BLaER1 treated with 17β-estradiol and CSF1 and Interleukin-3, amounts not matched to agents 10 nM and 100 nM (cell line): ENCODE measurements at regions not wholly inside any gene's neighbourhood (a gene's known extent, or its start where the extent isn't known, plus 50 kb on each side); places are given as distances from the start of the nearest gene placed in this dataset.

ENCODE experiments used
- H3K27ac ChIP-seq, 11 experiments: shearing (Covaris generic); formaldehyde crosslinking; 2 replicates each; pipeline ENCODE4 v1.8.1; 2022
- H3K27me3 ChIP-seq, 11 experiments: shearing (Covaris generic); formaldehyde crosslinking; 2 replicates each; pipeline ENCODE4 v1.8.1; 2022
- H3K36me3 ChIP-seq, 11 experiments: shearing (Covaris generic); formaldehyde crosslinking; 2 replicates each; pipeline ENCODE4 v1.8.1; 2022
- H3K4me1 ChIP-seq, 10 experiments: shearing (Covaris generic); formaldehyde crosslinking; 2 replicates each; pipeline ENCODE4 v1.8.1; 2022
- H3K4me2 ChIP-seq, 11 experiments: shearing (Covaris generic); formaldehyde crosslinking; 2 replicates each; pipeline ENCODE4 v1.8.1; 2022
- H3K4me3 ChIP-seq, 10 experiments: shearing (Covaris generic); formaldehyde crosslinking; 2 replicates each; pipeline ENCODE4 v1.8.1; 2022
- H3K9ac ChIP-seq, 11 experiments: shearing (Covaris generic); formaldehyde crosslinking; 2 replicates each; pipeline ENCODE4 v1.8.1; 2022
- H3K9me3 ChIP-seq, 11 experiments: shearing (Covaris generic); formaldehyde crosslinking; replicated peaks in 1 of 11; 2 replicates each; pipeline ENCODE4 v1.8.1; 2022
- H4K20me1 ChIP-seq, 11 experiments: shearing (Covaris generic); formaldehyde crosslinking; 2 replicates each; pipeline ENCODE4 v1.8.1; 2022
- Cebpa-rat ChIP-seq, 11 experiments: shearing (Covaris generic); IDR thresholded peaks; 2 replicates each; pipeline ENCODE4 v1.8.1; 2022

GRCh38 chr12:89129167-89129870, 223.0 kb downstream of the DUSP6 start:
- H3K9me3 ChIP-seq, result peaks cover 0 to 10% (median 0%) of the 10 kb centered on the region in 11 experiments; a peak in 1 of 22 replicates
- H3K4me2 ChIP-seq, result no peak overlapping the region
- H3K4me1 ChIP-seq, result peaks cover 0 to 18% (median 0%) of the 10 kb centered on the region in 10 experiments; a peak in 6 of 20 replicates
- no peaks in the 10 kb centered on the region for H3K27me3 ChIP-seq
- H3K9ac ChIP-seq, result no peak overlapping the region
- H4K20me1 ChIP-seq, result no peaks in the 10 kb centered on the region
- no peak overlapping the region for H3K4me3 ChIP-seq
- H3K36me3 ChIP-seq, result no peaks in the 10 kb centered on the region
- H3K27ac ChIP-seq, result no peak overlapping the region
- TF ChIP-seq Cebpa-rat (IDR thresholded peaks at IDR 0.05), result no peak

DNA sequence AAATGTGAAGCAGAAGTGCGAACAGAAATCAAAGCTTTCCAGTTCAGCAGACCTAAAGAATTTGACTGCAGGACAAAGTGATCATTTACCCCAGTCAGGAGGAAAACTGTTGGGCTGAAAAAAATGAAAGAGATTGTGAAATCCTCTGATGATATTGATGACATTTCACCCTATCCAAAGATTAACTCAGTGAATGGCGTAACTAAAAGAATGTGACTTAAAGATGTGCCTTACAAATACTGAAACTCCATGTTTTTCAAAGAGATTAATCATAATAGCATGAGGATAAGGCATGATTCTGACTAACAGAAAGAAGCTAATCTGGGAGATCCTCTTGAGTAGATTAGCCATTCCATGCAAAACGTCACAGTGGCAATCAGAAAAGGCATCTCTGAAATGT, 225.6 kb downstream of the DUSP6 start:
- Histone ChIP-seq H3K4me2 (peak overlapping the region in 2 of 11 experiments; percentile 6 to 20; a peak in 2 of 22 replicates), H4K20me1 (no peaks in the 10 kb centered on the region), H3K9ac (no peak overlapping the region), H3K4me3 (no peak overlapping the region), H3K27ac (no peak overlapping the region), H3K27me3 (no peaks in the 10 kb centered on the region), H3K9me3 (peaks cover 0 to 10% (median 0%) of the 10 kb centered on the region in 11 experiments; a peak in 1 of 22 replicates), H3K36me3 (no peaks in the 10 kb centered on the region), H3K4me1 (peaks cover 0 to 9% (median 0%) of the 10 kb centered on the region in 10 experiments; a peak in 6 of 20 replicates)
- TF ChIP-seq Cebpa-rat (IDR thresholded peaks at IDR 0.05), result peak in 1 of 11 experiments; percentile 36; a peak in 1 of 22 replicates

- Histone ChIP-seq H3K9ac (no peak overlapping the region), H4K20me1 (no peaks in the 10 kb centered on the region), H3K27ac (no peak overlapping the region), H3K4me1 (peaks cover 0 to 10% (median under 1%) of the 10 kb centered on the region in 10 experiments; a peak in 10 of 20 replicates), H3K27me3 (no peaks in the 10 kb centered on the region), H3K9me3 (peaks cover 0 to 10% (median 0%) of the 10 kb centered on the region in 11 experiments; a peak in 1 of 22 replicates), H3K36me3 (no peaks in the 10 kb centered on the region), H3K4me3 (no peak overlapping the region), H3K4me2 (no peak overlapping the region)
- no peak for TF ChIP-seq Cebpa-rat (IDR thresholded peaks at IDR 0.05)
Measured at GRCh38 chr12:89122852-89123251, 229.4 kb downstream of the DUSP6 start.

GRCh38 chr12:89117448-89118034, 234.8 kb downstream of the DUSP6 start:
- H3K27ac ChIP-seq, result 0 out of 22 replicates have a peak overlapping the region, but pooled peaks of 1 of the 11 experiments have one; percentile 19

GRCh38 chr12:89111964-89112363, 240.3 kb downstream of the DUSP6 start:
- Histone ChIP-seq H4K20me1 (no peaks in the 10 kb centered on the region), H3K27me3 (no peaks in the 10 kb centered on the region), H3K27ac (no peak overlapping the region), H3K4me1 (peaks cover 0 to 5% (median 0%) of the 10 kb centered on the region in 10 experiments; a peak in 4 of 20 replicates), H3K9ac (no peak overlapping the region), H3K9me3 (no peaks in the 10 kb centered on the region), H3K36me3 (no peaks in the 10 kb centered on the region), H3K4me3 (no peak overlapping the region), H3K4me2 (no peak overlapping the region)
- no peak for TF ChIP-seq Cebpa-rat (IDR thresholded peaks at IDR 0.05)

More at GRCh38 chr12:89117448-89118034, 234.8 kb downstream of the DUSP6 start:
- no peaks in the 10 kb centered on the region for H3K36me3 ChIP-seq
- H3K4me1 ChIP-seq, result peaks cover 0 to 15% (median 7%) of the 10 kb centered on the region in 10 experiments; a peak in 14 of 20 replicates
- peak overlapping the region in 10 of 11 experiments; percentile 1 to 60 (median 40); a peak in 14 of 22 replicates for H3K4me2 ChIP-seq
- no peaks in the 10 kb centered on the region for H4K20me1 ChIP-seq
- no peak for TF ChIP-seq Cebpa-rat (IDR thresholded peaks at IDR 0.05)
- H3K9me3 ChIP-seq, result no peaks in the 10 kb centered on the region
- no peak overlapping the region for H3K4me3 ChIP-seq
- no peak overlapping the region for H3K9ac ChIP-seq
- H3K27me3 ChIP-seq, result no peaks in the 10 kb centered on the region

DNA sequence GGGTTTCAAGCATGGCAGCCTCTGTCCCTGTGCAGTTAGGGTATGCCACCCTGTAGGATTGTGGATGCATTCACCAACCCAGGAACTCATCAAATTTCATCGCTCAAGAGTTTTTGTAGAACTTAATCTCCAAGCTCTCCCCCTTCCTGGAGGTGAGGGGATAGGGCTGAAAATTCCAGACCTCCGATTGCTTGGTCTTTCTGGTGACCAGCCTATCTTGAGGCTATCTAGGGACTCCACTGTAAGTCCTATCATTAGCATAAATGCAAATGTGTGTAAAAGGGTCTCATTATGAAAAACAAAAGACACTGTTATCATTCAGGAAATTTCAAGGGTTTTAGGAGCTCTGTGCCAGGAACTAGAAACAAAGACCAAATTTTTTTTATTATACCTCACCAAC, 244.0 kb downstream of the DUSP6 start:
- Histone ChIP-seq H3K4me2 (no peak overlapping the region), H3K9ac (no peak overlapping the region), H3K27me3 (no peaks in the 10 kb centered on the region), H4K20me1 (no peaks in the 10 kb centered on the region), H3K27ac (no peak overlapping the region), H3K36me3 (no peaks in the 10 kb centered on the region), H3K4me3 (no peak overlapping the region), H3K9me3 (no peaks in the 10 kb centered on the region), H3K4me1 (no peaks in the 10 kb centered on the region)
- TF ChIP-seq Cebpa-rat (IDR thresholded peaks at IDR 0.05), result no peak

- H3K27me3 ChIP-seq, result no peaks in the 10 kb centered on the region
- H3K9me3 ChIP-seq, result no peaks in the 10 kb centered on the region
- H3K27ac ChIP-seq, result no peak overlapping the region
- no peaks in the 10 kb centered on the region for H3K36me3 ChIP-seq
- TF ChIP-seq Cebpa-rat (IDR thresholded peaks at IDR 0.05), result no peak
- H3K4me1 ChIP-seq, result no peaks in the 10 kb centered on the region; a peak in 1 of 20 replicates
- H3K9ac ChIP-seq, result no peak overlapping the region
- no peaks in the 10 kb centered on the region for H4K20me1 ChIP-seq
- H3K4me3 ChIP-seq, result no peak overlapping the region
- H3K4me2 ChIP-seq, result no peak overlapping the region
Measured at GRCh38 chr12:89106950-89107349, 245.4 kb downstream of the DUSP6 start.

GRCh38 chr12:89105243-89105642, 247.1 kb downstream of the DUSP6 start:
- no peaks in the 10 kb centered on the region for H3K27me3 ChIP-seq
- H3K4me2 ChIP-seq, result no peak overlapping the region
- H4K20me1 ChIP-seq, result no peaks in the 10 kb centered on the region
- H3K4me3 ChIP-seq, result no peak overlapping the region
- no peaks in the 10 kb centered on the region for H3K36me3 ChIP-seq
- H3K27ac ChIP-seq, result no peak overlapping the region
- H3K4me1 ChIP-seq, result peaks cover 0 to 5% (median 0%) of the 10 kb centered on the region in 10 experiments; a peak in 6 of 20 replicates
- no peak for TF ChIP-seq Cebpa-rat (IDR thresholded peaks at IDR 0.05)
- H3K9ac ChIP-seq, result no peak overlapping the region
- H3K9me3 ChIP-seq, result no peaks in the 10 kb centered on the region

DNA sequence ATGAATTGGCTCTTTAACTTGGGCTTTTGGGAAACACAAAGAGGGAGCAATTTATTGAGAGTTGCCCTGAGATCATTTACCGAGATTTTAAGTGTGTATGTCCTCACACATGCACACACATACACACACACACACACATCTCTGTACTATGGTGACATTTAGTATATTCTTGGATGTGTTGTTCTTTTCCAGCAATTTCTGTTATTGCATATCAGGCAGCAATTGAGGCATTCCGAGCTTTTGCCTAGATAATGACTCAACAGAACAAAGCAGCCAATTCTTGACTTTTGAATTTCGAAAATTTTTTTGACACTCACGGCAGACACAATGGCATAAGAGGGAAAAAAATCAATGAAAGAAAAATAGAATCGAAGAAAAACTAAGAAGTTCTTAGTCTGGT, 248.5 kb downstream of the DUSP6 start:
- no peak for TF ChIP-seq Cebpa-rat (IDR thresholded peaks at IDR 0.05)
- H3K9ac ChIP-seq, result no peak overlapping the region
- H4K20me1 ChIP-seq, result no peaks in the 10 kb centered on the region
- H3K9me3 ChIP-seq, result no peaks in the 10 kb centered on the region
- no peaks in the 10 kb centered on the region for H3K27me3 ChIP-seq
- H3K27ac ChIP-seq, result no peak overlapping the region
- H3K4me3 ChIP-seq, result no peak overlapping the region
- H3K4me1 ChIP-seq, result peaks cover 0 to 5% (median 0%) of the 10 kb centered on the region in 10 experiments; a peak in 6 of 20 replicates
- no peaks in the 10 kb centered on the region for H3K36me3 ChIP-seq
- H3K4me2 ChIP-seq, result no peak overlapping the region
